Tongue (tissue), 1 donor: ENCODE measurements at regions not wholly inside any gene's neighbourhood (a gene's known extent, or its start where the extent isn't known, plus 50 kb on each side); places are given as distances from the start of the nearest gene placed in this dataset.

Source experiments
- DNase-seq: peaks from one replicate; pipeline ENCODE4 v3.0.0-alpha.2; 2015

DNA sequence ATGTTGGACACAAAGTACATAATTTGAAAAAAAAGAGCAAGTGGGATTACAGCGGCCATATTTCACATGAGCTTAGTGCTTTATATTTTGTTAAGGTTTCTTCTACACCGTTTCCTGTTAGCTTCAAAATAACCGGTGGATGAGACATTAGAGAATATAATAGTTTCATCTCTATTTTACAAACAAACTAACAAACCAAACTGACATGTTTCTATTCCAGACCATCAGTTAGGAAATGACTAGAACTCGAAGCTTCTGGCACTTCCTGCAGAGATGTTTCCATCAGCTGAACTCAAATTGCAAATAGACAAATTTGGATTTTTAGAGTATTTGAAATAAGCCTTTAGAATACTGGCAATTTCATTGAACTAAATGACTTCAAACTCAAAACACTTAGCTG lies 86.5 kb downstream of the MTRR start:
- DNase-seq, result no peak

DNA sequence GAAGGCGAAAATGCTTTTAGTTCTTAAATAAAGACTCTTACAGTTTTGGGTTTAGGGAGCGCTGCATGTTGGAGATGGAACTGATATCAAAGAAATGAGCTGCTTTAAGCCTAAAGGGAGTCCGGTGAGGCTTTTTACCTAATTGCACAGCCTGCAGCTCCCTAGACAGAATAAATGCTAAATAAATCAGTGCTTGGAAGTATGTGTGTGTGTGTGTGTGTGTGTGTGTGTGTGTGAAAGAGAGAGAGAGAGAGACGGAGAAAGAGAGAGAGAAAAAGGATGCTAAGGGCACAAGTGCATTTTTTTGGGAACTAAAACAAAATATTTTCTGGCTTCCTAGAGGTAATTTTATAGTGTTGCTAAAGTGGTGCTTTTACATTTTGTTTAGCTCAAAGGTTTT lies 88.4 kb downstream of the MTRR start:
- no peak for DNase-seq

DNA sequence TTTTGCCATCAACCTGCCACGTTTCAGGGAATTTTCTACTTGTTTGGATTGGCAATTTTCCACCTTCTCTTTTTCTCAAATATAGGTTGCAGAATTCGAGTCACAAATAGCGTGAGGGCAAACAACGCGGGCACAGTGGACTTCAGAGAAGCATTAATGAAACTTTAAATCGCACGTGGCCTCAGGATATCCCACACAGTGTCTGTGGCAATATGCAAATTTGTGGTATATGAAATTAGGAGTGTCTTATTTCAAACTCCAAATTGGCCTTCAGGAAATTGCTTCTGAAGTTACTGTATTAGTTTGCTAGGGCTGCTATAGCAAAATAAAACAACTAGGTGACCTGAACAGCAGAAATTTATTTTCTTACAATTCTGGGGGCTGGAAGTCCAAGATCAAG lies 91.2 kb downstream of the MTRR start:
- no peak for DNase-seq

DNA sequence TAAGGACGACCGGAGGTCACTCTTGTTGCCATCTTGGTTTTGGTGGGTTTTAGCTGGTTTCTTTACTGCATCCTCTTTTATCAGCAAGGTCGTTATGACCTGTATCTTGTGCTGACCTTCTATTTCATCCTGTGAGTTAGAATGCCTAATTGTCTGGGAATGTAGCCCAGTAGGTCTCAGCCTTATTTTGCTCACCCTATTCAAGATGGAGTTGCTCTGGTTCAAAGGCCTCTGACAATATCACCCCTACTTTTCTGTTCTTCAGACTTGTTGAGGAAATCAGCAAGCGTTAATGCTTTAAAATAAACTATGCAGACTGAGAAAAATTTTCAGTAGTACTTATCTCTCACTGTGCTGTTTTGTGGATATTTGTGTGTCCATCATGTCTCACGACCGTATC lies 92.6 kb downstream of the MTRR start:
- no peak for DNase-seq

DNA sequence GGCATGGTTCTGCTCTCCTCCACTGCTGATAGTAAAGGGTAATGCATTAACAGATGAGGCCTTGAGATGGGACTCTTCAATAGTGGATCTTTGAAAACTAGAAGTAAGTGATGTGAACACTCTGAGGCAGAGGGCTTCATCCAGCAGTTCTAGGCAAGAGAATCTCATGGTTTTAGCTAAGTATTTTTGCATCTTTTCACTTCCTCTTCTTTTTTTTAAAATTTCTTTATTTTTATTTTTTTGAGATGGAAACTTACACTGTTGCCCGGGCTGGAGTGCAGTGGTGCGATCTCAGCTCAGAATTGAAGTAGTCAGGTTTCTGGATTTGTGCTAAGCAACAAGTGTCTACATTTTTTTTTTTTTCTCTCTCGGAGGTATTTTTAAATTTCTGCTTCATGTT lies 101.9 kb downstream of the MTRR start:
- no peak for DNase-seq

DNA sequence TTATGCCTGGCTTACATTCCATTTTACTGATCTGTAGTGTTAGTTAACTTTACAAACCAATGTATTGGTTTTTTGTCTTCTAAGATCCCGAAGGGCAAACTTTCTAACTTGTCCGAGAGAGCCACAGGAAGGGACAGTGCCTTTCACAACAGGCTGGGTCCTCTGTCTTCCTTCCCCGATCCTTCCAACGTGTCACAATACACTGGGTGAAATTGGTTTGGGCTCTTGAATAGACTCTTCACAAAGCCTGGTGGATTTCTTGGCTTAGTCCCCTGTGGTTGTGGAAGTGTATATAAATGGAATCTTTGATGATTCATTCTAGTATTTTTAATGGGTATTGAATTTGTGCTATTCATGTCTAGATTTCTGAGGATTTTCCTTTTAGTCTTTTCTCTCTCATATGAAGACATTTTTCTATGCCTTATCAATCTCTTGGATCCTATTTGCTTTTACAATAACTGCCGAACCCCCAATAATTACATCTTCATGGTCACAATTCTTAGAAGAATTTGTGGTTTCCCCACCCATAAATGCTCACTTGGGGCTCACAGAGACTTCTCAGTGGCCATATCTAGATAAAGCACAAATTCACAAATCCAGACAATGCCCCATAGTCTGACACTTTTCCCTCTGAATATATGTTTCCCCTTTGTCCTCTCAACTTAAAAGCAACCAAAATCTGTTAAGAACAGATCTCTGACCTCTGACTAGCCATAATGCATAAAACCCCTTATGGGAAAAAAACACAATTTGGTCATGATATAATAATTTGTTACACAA lies 107.7 kb downstream of the MTRR start:
- no peak for DNase-seq

DNA sequence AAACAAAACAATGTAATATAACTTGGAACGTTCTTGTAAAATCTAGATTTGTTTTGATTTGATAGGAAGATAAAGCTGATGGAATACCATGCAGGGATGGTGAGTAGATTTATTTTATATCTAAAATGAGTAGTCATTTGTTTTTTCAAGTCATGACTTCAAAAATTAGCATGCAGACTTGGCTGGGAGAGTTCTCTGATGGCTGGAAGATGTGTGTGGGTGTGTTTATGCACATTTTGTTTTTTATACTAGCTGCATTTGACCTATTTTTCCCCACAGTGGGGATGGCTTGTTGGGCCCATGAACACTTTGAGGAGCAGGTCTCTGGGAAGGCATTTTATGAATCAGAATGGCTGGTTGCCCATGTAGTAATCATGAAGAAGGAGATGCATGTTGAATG lies 109.2 kb downstream of the MTRR start:
- no peak for DNase-seq

DNA sequence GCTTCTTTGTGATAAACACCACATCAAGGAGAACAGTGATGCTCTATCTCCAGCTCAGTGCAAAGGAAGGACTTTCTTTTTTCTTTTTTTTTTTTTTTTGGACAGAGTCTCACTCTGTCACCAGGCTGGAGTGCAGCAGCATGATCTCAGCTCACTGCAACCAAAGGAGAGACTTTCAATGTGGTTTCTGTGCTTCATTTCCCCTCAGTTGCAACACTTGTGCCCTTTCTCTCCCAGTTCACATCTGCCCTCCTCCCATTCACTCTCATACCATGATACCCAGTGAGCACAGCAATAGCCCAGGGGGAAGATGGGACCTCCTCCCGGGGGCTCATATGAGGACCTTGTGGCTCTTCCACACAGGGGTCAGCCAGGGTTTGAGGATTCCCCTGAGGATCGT lies 110.0 kb downstream of the MTRR start:
- no peak for DNase-seq

DNA sequence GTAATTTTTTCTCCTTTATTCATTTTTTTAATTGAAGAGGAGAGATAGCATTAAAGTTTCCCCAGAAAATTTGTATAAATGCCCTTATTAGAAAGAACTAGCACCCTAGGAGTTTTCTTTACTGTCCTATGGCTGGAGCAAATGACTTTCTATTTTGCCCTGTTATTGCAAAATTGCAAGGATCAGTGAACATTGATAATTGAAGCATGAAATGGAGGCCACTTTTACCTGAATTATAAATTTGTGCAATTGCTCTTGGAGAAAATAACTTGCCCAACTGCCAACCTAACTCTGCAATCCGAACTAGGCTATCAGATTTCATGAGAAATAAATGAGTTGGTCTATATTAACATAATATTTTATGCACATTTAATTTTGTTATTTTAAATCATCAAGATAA lies 111.9 kb downstream of the MTRR start:
- DNase-seq, result no peak

DNA sequence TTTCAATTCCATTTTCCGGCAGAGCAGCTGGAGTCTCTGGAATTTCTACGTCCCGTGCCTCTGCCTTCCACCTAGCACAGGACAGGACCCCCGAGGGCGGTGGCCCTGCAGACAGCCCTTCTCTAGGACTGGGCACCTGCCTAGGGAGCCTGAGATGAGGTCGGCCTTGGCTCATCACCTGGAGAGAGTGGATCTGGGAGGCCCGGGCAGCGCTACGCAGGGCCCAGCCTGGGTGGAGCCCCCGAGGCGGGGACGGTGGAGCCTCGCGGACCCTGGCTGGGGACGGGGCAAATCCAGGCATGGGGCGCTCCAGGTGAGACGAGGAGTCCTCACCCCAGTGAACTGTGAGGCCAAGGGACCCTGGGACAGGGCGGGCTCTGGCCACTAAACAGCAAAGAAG lies 114.5 kb downstream of the MTRR start:
- DNase-seq, result no peak

DNA sequence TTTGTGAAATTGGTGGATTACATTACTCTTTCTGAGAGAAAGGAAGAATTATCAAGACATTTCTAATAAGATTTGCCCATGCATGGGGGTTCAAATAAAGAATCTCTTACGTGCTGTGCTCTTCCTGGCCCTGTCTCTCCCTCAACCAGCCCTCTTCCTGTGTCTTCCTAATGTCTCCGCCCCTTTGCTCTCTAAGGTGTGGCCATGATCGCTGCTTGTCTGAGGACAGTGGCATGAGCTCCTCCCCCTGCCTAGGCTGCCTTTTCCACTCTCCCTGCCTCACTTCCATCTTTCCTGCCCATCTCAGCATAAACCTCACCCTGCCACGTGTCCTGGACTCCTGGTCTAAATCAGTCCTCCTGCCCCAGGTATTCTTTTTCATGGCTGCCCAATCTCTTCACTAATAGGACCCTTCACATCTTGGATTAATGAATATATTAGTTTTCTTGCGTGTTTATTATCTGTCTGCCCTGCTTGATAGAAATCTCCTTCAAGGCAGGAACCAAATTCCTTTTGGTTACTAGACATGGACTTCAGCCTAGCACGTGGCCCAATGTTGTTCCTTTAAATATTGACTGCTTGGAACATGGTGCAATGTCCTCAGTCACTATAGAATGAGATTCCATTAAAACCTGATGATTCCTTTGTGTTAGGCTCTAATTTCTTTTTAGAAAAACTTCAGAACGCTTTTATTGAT lies 122.3 kb downstream of the MTRR start:
- no peak for DNase-seq

DNA sequence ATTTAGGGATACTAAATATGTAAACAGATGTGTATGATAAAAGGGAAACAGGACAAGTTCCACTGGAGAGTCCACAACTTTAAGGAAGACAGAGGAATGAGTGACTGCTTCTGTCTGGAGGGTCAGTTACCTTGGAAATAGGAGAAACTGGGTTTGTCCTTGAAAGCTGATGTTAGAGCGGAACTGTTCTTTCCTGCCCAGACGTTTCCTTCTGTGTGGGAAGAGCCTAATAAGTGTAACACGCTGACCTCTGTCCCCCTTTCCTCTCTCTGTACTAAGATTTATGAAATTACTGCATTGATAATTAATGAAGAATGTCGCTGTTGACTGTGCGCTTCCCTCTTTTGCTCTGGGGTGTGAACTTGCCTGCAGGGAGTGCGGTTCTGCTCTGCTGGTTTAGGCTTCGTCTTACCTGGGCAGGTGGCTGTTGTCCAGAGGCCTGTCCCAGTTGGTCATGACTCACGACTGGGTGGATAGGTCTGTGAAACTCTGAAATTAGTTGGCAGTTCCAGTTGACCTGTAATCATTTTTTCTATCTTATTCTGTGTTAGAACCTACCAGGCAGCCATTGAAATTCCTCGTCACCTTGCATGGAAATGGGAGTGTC lies 126.8 kb downstream of the MTRR start:
- no peak for DNase-seq

DNA sequence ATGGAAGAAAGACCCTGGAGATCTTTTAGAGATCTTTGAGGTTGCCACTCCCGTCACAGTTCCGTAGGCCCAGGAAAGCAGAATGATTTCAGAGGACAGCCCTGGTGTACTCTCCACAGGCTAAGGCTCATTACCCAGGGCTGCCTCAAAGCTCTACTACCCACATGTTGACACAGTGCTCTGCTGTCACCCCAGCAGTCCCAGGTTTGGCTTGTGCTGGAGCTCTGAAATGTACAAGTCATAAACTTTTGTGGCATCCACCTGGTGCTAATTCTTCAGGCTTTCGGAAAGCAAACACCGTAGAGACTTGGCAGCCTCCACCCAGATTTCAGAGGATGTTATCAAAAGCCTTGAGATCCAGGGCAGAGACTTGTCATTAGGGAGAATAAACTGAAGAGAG lies 136.5 kb downstream of the MTRR start:
- no peak for DNase-seq

DNA sequence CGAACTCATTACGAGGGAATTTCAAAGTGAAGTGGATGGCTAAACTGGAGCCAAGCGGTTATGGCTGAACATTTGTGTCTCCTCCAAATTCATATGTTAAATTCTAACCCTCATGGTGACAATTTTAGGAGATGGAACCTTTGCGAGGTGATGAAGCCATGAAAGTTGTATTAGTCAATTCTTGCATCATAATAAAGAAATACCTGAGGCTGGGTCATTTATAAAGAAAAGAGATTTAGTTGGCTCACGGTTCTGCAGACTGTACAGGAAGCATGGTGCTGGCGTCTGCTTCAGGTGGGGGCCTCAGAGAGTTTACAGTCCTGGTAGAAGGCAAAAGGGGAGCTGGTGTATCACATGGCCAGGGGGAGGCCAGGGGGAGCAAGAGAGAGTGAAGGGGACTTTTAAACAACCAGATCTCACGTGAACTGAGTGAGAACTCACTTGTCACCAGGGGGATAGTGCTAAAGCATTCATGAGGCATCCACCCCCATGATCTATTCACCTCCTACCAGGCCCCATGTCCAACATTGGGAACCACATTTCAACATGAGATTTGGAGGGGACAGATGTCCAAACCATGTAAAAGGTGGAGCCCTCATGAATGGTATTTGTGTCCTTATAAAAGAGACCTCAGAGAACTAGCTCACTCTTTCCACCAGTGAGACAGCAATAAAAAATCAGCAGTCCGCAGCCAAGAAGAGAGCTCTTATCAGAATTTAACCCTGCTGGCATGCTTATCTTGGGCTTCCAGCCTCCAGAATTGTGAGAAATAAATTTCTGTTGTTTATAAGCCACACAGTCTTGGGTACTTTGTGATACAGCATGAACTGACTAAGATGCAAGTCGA lies 143.4 kb downstream of the MTRR start:
- no peak for DNase-seq

DNA sequence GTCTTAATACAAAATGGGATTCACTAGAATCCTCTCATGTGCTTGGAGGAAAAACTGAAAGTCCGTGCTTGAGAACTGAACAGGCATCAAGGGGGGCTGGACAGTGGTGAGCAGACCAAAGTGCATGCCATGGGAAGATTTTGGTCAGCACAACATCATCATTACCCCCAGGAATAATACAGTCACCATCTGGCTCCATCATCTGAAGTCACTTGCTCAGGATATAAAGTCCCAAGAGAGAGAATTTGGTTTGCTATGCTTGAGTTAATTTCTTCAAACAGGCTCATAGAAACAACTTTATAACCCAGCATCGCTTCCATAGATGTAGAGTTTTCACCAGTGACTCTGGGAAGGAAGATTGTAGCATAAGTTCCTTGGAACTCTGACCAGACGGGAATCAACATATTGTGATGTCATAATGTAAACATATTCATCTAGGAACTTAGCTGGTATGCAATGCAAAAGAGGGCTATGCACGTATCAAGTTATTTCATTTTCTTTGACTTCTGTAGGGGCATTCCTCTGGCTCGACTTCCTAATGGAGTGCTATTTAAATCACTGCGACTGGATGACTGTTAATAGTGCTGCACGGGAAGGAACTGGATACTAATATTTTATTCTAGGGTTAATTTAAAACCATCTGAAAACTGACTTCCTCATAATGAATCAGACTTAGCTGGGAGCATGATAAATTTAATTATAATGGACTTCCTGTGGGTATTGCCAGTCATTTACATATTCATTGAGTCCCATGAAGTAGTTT lies 145.2 kb downstream of the MTRR start:
- no peak for DNase-seq

DNA sequence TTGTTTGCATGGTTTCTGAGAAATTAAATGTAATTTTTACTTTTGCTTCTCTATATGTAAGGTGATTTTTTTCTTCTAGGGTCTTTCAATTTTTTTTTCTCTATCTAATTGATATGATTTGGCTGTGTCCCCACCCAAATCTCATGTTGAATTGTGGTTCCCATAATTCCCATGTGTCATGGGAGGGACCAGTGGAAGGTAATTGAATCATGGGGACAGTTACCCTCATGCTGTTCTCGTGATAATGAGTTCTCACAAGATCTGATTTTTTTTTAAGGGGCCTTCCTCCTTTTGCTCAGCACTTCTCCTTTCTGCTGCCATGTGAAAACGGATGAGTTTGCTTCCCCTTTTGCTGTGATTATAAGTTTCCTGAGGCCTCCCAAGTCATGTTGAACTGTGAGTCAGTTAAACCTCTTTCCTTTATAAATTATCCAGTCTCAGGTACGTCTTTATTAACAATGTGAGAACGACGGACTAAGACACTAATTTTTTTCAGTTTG lies 150.8 kb downstream of the MTRR start:
- no peak for DNase-seq

DNA sequence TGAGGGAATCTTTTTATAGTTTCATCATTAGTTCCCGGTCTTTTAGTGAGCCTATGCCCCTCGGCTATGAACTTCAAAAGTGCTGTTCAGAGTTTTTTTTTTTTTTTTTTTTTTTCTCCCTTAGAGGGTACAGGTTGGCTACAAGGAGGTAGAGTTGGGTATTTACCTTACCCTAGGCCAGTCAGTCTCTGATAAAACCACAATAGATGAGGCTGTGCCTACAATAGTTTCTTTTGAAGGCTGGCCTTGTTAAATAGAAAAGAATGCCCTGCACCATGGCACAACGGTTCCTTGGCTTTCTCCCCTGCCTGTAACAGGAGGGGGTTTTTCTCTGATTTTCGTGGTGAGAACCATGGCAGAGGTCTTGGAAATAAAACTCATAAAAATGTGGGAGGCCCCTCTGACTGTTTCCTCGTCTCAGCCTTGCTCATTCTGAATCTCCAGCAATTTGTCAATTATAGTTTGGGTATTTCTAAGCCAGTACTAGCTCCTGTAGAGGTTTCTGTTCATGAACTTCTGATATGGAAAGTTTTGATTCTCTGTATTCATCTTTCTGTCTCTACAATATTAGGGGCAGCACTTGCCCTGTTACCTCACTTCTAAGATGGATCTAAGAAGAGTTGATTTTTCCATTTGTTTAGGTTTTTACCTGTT lies 152.0 kb downstream of the MTRR start:
- no peak for DNase-seq

DNA sequence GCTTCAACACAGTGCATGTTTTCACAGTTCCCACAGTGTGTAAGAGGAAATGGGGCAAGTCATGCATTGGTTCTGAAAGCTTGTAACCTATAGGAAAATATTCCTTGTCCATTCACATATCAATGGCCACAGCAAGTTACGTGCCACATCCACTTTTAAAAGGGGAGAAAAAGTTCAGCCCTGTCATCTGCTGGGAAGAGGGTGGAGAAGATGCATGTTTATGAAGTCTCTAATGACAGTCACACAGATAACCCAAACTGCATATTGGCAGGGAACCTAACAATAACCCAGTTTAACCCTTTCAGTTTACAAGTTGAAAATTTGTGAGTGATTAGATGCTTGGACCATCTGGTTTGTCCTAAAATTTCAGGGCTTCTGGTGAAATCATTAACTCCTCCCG lies 159.3 kb downstream of the MTRR start:
- DNase-seq, result no peak

DNA sequence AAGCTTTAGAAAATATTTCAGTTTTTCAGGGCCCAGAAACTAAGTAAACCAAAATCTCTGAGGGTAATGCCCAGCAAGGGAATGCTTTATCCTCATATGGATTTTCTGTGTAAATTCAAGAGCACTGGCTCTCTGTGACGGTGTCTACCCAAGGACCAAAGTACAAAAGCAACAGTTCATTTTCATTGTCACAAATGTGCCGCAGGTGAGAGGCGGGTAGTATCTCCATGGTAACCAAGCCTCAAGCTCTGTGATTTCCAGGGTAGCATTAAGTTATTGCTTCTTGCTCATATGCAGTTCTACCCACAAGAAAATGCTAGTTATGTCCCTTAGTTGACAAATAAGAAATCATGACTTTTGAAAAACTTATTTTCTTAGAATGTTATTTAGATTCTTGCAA lies 164.3 kb downstream of the MTRR start:
- no peak for DNase-seq

DNA sequence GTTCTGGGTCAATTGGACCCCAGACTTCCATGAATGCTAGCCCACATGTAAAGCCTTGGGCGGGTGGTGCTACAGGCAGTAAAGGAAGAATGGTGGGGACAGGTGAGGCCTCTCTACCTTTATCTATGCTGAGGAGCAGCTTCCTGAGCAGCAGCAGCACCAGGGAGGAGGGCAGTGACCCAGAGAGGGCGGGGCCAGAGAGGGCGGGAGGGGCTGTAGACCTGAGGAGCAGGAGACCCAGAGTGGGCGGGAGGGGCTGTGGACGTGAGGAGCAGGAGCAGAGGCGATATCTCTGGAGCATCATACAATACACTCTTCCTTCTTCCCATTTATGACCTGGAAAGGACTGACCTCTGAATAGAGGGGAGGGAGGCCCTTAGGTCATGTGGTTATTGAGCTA lies 165.9 kb downstream of the MTRR start:
- DNase-seq, result no peak

DNA sequence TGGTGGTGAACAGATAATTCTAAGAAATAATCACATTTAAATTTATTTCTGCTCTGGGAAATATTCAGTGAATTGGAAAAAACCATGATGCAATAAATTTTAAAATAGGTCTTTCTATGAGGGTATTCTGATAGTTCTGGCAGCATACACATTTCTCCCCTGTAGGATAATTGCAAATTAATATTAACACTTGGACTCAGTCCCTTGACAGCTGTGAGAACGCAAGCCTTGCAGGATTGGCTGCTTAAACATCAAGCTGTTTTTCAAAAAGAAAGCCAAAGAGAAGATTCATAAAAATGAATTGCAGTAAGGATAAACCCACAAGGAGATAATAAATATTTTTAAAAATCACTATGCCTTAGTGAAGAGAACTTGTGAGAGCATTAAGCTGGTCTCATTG lies 180.0 kb downstream of the MTRR start:
- no peak for DNase-seq
